Testis (tissue), 2 donors: ENCODE measurements at regions not wholly inside any gene's neighbourhood (a gene's known extent, or its start where the extent isn't known, plus 50 kb on each side); places are given as distances from the start of the nearest gene placed in this dataset.

Source experiments
- CTCF ChIP-seq, 3 experiments: fragments of 450-650 bp in 2 of 3; fragments of 200-600 bp in 1 of 3; sonication (generic) in 1 of 3; IDR thresholded peaks; one replicate each; pipeline ENCODE4 v1.5.1; 2016 to 2019; ENCODE audit warnings: antibody characterized with exemption in 3 of 3, mild to moderate bottlenecking in 2 of 3, moderate library complexity in 1 of 3
- POLR2A ChIP-seq: fragments of 450-650 bp; IDR thresholded peaks from one replicate; pipeline ENCODE4 v1.6.1; 2017; ENCODE audit warnings: antibody characterized with exemption, mild to moderate bottlenecking, moderate library complexity

GRCh38 chr14:56885825-56886224, 75.5 kb upstream of the OTX2 start:
- no peak for TF ChIP-seq CTCF (IDR thresholded peaks at IDR 0.05)
- TF ChIP-seq POLR2A = no peak
